ENCODE measurements at regions not wholly inside any gene's neighbourhood (a gene's known extent, or its start where the extent isn't known, plus 50 kb on each side); places are given as distances from the start of the nearest gene placed in this dataset.

DNA sequence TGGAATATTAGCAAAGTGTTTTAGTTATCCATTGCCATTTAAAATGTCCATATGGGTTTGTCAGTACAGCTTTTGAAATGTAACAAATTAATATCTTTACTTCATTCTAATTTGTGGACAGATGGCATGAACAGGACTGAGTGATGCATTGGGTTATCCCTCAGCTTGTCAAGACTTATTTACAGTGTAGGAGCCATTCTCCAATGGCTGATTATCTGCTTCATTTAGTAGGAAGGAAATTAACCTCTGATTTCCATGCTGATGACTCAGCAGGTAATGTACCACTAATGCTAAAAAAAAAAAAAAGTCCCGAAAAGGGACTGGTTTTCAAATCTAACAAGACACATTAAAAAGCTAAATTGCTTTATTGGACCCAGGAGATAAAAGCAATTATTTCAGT is 1149.0 kb upstream of the USP15 start:
- Mint-ChIP-seq H3K4me1 (no peaks in the 10 kb centered on the region), H3K36me3 (ENCODE audit: low read depth) (no peaks in the 10 kb centered on the region), H3K27me3 (ENCODE audit: low read depth) (no peaks in the 10 kb centered on the region), H3K9me3 (peaks cover 8% of the 10 kb centered on the region), H3K27ac (ENCODE audit: unreplicated experiment) (no peak overlapping the region), H3K4me3 (no peak overlapping the region)
- no peak for DNase-seq (ENCODE audit: low read depth, low spot score)
- TF ChIP-seq, protein P1, sequence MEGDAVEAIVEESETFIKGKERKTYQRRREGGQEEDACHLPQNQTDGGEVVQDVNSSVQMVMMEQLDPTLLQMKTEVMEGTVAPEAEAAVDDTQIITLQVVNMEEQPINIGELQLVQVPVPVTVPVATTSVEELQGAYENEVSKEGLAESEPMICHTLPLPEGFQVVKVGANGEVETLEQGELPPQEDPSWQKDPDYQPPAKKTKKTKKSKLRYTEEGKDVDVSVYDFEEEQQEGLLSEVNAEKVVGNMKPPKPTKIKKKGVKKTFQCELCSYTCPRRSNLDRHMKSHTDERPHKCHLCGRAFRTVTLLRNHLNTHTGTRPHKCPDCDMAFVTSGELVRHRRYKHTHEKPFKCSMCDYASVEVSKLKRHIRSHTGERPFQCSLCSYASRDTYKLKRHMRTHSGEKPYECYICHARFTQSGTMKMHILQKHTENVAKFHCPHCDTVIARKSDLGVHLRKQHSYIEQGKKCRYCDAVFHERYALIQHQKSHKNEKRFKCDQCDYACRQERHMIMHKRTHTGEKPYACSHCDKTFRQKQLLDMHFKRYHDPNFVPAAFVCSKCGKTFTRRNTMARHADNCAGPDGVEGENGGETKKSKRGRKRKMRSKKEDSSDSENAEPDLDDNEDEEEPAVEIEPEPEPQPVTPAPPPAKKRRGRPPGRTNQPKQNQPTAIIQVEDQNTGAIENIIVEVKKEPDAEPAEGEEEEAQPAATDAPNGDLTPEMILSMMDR (conservative IDR thresholded peaks at IDR 0.05) = no peak

DNA sequence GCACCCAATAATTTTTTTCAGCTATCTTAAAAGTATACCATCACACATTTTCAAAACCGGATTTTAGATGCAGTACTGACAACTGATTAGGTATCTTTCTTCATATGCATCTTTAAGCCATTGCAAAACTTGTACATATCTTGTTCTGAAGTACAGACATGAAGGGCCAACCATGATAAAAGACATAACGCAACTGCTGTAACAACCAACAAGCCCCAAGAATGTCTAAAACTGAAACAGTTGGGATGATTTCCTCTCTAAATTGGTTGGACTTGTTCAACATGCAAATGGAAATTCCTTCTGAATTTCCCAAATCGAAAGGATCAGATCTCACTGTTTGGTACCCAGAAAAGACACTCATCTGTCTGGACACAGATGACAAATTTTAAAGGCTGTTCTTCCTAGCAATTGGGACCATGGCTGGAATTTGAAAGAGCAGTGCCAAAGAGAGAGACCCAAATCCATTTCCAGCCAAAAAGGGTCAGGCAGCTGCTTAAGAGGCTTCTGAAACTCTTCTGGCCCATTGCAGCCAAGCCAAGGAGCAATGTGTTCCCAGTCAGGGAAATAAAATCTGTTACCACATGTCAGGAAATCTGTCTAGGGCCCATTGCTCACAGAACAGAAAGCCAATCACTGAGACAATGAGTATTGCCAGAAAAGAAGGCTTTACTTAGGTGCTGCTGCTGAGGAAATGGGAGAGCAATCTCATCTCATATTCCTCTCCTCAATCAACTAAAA is 1122.4 kb upstream of the USP15 start:
- Mint-ChIP-seq H3K4me1 (no peaks in the 10 kb centered on the region), H3K4me3 (no peak overlapping the region), H3K27me3 (ENCODE audit: low read depth) (no peaks in the 10 kb centered on the region), H3K27ac (ENCODE audit: unreplicated experiment) (no peak overlapping the region), H3K36me3 (ENCODE audit: low read depth) (no peaks in the 10 kb centered on the region), H3K9me3 (peaks cover 5% of the 10 kb centered on the region)
- TF ChIP-seq, protein P1 (conservative IDR thresholded peaks at IDR 0.05) = no peak
- no peak for DNase-seq (ENCODE audit: low read depth, low spot score)

DNA sequence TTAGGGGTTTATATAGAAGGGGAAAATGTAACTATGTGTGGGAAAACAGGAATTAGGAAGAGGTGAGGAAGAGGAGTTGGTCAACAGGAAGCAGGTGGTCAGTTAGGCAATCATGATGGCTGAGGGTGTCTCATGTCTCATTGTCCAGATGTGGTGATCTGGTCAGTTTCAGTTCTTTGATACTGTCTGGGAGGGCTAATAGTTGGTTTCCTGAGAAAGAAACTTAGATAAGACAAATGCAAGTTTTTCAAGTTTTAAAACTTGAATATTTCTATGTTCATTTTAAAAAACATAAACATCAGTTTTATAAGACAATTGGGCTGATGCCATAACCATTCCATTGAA is 1121.8 kb upstream of the USP15 start:
- Mint-ChIP-seq H3K36me3 (ENCODE audit: low read depth) (no peaks in the 10 kb centered on the region), H3K4me1 (no peaks in the 10 kb centered on the region), H3K27ac (ENCODE audit: unreplicated experiment) (no peak overlapping the region), H3K27me3 (ENCODE audit: low read depth) (no peaks in the 10 kb centered on the region), H3K4me3 (no peak overlapping the region), H3K9me3 (peaks cover 5% of the 10 kb centered on the region)
- no peak for DNase-seq (ENCODE audit: low read depth, low spot score)
- TF ChIP-seq, protein P1 (conservative IDR thresholded peaks at IDR 0.05) = no peak

DNA sequence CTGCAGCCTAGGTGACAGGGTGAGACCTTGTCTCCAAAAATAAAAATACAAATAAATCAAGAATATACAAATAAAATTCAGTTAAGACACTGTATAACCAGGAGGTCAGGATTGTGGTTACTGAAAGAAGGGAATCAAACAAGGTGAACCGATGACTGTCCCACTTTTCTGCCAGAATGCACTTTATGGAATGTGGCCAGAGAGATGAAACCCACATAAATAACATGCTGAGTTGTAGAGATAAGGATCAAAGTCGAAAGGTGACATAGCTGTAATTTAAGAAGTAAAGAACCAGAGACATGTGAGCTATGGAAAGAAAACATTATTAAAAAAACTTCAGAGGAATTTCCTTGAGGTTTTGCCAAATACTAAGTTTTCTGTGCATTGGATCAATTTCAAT is 1098.2 kb upstream of the USP15 start:
- no peak overlapping the region for H3K27ac Mint-ChIP-seq (ENCODE audit: unreplicated experiment)
- no peak for DNase-seq (ENCODE audit: low read depth, low spot score)
- H3K4me1 Mint-ChIP-seq = no peaks in the 10 kb centered on the region
- no peak overlapping the region for H3K4me3 Mint-ChIP-seq
- H3K9me3 Mint-ChIP-seq = peaks cover 2% of the 10 kb centered on the region
- no peaks in the 10 kb centered on the region for H3K27me3 Mint-ChIP-seq (ENCODE audit: low read depth)
- TF ChIP-seq, protein P1 (conservative IDR thresholded peaks at IDR 0.05) = no peak
- H3K36me3 Mint-ChIP-seq (ENCODE audit: low read depth) = no peaks in the 10 kb centered on the region

DNA sequence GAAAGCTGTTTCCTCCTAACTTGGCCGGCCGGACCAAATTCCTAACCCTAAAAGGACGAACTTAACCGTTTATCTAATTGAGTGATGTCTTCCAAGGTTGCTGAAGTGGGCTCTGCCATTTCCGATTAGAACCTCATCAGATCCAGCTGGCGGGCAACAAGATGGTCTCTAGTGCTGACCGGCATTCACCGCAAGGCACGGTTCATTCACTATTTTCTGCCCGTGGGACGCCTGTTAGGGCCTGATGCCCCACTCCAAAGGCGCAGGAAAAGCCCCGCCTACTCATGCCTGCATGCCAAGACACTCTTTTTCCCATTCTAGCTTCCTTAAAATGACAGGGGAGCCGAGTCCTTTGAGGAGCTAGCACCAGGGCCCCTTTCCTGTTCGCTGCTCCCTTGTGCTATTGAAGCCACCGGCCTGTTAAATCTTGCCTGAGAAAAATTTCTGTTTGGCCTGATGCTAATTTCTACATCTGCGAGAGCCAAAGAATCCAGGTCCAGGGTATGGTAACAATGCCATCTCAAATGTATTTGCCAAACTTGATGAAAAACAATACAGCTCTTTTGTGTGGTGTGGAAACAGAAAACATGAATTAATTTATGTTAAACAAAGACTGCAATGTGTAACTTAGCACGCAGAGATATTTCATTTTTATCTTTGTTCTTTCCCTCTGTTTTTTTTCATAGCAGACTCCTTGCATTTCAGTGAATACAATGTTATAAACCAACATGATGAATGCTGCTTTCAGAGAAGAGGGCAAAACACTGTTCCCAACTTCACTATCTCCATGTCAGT is 1071.2 kb upstream of the USP15 start:
- Mint-ChIP-seq H3K4me1 (no peaks in the 10 kb centered on the region), H3K27me3 (ENCODE audit: low read depth) (no peaks in the 10 kb centered on the region), H3K36me3 (ENCODE audit: low read depth) (no peaks in the 10 kb centered on the region)

More for the DNA sequence above, 1071.2 kb upstream of the USP15 start:
- DNase-seq (ENCODE audit: low read depth, low spot score) = no peak
- TF ChIP-seq, protein P1 (conservative IDR thresholded peaks at IDR 0.05) = no peak
- H3K4me3 Mint-ChIP-seq = no peak overlapping the region
- no peaks in the 10 kb centered on the region for H3K9me3 Mint-ChIP-seq
- H3K27ac Mint-ChIP-seq (ENCODE audit: unreplicated experiment) = no peak overlapping the region
